HL-60 (cell line): ENCODE measurements at regions not wholly inside any gene's neighbourhood (a gene's known extent, or its start where the extent isn't known, plus 50 kb on each side); places are given as distances from the start of the nearest gene placed in this dataset.

Experiments
- GABPA ChIP-seq: IDR thresholded peaks from 2 replicates; pipeline ENCODE4 v1.6.1; 2012; ENCODE audit warnings: low read depth
- POLR2AphosphoS5 ChIP-seq: IDR thresholded peaks from 2 replicates; pipeline ENCODE4 v1.6.1; 2012; ENCODE audit warnings: low read depth
- TF ChIP-seq, protein P1 (sequence below): IDR thresholded peaks from one replicate; pipeline ENCODE4 v1.5.1; 2011; ENCODE audit warnings: low read length, control low read depth, inconsistent platforms; ENCODE audit not compliant: insufficient read depth
- TF ChIP-seq, protein P2 (sequence below): IDR thresholded peaks from 2 replicates; pipeline ENCODE4 v1.6.1; 2012; ENCODE audit warnings: low read depth; ENCODE audit not compliant: insufficient replicate concordance

DNA sequence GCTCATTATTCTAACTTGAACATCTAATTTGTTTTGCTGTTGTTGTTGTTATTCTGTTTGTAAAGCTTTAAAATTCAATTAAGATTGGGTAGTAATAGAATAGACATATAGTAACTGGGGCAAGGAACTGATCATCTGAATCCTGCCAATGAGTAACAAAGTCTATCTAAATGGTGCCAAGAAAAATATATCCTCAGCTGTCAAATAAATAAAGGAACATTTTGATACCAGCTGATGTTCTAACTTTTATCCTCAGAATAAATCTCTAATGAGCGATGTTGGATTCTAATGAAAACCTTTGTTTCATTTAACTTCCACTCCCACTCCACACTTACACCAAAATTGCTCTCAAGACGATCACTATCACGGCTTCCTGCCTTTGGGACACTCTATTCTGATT, 210.9 kb downstream of the TINAG start:
- TF ChIP-seq, protein P1, sequence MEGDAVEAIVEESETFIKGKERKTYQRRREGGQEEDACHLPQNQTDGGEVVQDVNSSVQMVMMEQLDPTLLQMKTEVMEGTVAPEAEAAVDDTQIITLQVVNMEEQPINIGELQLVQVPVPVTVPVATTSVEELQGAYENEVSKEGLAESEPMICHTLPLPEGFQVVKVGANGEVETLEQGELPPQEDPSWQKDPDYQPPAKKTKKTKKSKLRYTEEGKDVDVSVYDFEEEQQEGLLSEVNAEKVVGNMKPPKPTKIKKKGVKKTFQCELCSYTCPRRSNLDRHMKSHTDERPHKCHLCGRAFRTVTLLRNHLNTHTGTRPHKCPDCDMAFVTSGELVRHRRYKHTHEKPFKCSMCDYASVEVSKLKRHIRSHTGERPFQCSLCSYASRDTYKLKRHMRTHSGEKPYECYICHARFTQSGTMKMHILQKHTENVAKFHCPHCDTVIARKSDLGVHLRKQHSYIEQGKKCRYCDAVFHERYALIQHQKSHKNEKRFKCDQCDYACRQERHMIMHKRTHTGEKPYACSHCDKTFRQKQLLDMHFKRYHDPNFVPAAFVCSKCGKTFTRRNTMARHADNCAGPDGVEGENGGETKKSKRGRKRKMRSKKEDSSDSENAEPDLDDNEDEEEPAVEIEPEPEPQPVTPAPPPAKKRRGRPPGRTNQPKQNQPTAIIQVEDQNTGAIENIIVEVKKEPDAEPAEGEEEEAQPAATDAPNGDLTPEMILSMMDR = no peak
- TF ChIP-seq POLR2AphosphoS5 (no peak), GABPA (no peak)
- TF ChIP-seq, protein P2, sequence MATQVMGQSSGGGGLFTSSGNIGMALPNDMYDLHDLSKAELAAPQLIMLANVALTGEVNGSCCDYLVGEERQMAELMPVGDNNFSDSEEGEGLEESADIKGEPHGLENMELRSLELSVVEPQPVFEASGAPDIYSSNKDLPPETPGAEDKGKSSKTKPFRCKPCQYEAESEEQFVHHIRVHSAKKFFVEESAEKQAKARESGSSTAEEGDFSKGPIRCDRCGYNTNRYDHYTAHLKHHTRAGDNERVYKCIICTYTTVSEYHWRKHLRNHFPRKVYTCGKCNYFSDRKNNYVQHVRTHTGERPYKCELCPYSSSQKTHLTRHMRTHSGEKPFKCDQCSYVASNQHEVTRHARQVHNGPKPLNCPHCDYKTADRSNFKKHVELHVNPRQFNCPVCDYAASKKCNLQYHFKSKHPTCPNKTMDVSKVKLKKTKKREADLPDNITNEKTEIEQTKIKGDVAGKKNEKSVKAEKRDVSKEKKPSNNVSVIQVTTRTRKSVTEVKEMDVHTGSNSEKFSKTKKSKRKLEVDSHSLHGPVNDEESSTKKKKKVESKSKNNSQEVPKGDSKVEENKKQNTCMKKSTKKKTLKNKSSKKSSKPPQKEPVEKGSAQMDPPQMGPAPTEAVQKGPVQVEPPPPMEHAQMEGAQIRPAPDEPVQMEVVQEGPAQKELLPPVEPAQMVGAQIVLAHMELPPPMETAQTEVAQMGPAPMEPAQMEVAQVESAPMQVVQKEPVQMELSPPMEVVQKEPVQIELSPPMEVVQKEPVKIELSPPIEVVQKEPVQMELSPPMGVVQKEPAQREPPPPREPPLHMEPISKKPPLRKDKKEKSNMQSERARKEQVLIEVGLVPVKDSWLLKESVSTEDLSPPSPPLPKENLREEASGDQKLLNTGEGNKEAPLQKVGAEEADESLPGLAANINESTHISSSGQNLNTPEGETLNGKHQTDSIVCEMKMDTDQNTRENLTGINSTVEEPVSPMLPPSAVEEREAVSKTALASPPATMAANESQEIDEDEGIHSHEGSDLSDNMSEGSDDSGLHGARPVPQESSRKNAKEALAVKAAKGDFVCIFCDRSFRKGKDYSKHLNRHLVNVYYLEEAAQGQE = no peak
